Spleen (tissue), 11 donors: ENCODE measurements at regions not wholly inside any gene's neighbourhood (a gene's known extent, or its start where the extent isn't known, plus 50 kb on each side); places are given as distances from the start of the nearest gene placed in this dataset.

Experiments used
- DNase-seq: peaks from one replicate; pipeline ENCODE4 v3.0.0-alpha.2; 2020
- H3K27ac ChIP-seq, 8 donors: fragments of 200-600 bp; sonication (generic) in 7 of 8; 1 replicate in 4 of 8; 2 replicates in 4 of 8; pipeline versions ENCODE4 v1.5.0 to v1.8.0; 2016 to 2021; ENCODE audit warnings: inconsistent platforms in 4 of 8, mild to moderate bottlenecking in 4 of 8, moderate library complexity in 1 of 8
- H3K27me3 ChIP-seq, 7 donors: fragments of 200-600 bp; sonication (generic) in 6 of 7; replicated peaks in 1 of 7; 1 replicate in 4 of 7; 2 replicates in 3 of 7; pipeline versions ENCODE4 v1.5.0 to v1.8.0; 2016 to 2021; ENCODE audit warnings: inconsistent platforms in 3 of 7, mild to moderate bottlenecking in 1 of 7
- H3K36me3 ChIP-seq, 6 donors: fragments of 200-600 bp; sonication (generic) in 5 of 6; 1 replicate in 4 of 6; 2 replicates in 2 of 6; pipeline versions ENCODE4 v1.5.0 to v1.8.0; 2016 to 2021; ENCODE audit warnings: inconsistent platforms in 2 of 6
- H3K4me1 ChIP-seq, 6 donors: fragments of 200-600 bp; sonication (generic) in 5 of 6; 1 replicate in 3 of 6; 2 replicates in 3 of 6; pipeline versions ENCODE4 v1.5.0 to v1.8.0; 2016 to 2021; ENCODE audit warnings: inconsistent platforms in 3 of 6
- H3K4me3 ChIP-seq, 8 donors: fragments of 200-600 bp; sonication (generic) in 7 of 8; 1 replicate in 4 of 8; 2 replicates in 4 of 8; pipeline versions ENCODE4 v1.5.0 to v1.8.0; 2016 to 2021; ENCODE audit warnings: inconsistent platforms in 4 of 8, mild to moderate bottlenecking in 4 of 8, moderate library complexity in 2 of 8
- H3K9me3 ChIP-seq, 8 donors: fragments of 200-600 bp; sonication (generic) in 7 of 8; 1 replicate in 4 of 8; 2 replicates in 4 of 8; pipeline versions ENCODE4 v1.5.0 to v1.8.0; 2016 to 2021; ENCODE audit warnings: inconsistent platforms in 4 of 8
- CTCF ChIP-seq, 11 experiments: fragments of 200-600 bp in 7 of 11; fragments of 450-650 bp in 4 of 11; sonication (generic) in 4 of 11; IDR thresholded peaks in 8 of 11; conservative IDR thresholded peaks in 3 of 11; 1 replicate in 7 of 11; 2 replicates in 4 of 11; pipeline versions ENCODE4 v1.4.0 to v1.8.0; 2016 to 2021; ENCODE audit warnings: antibody characterized with exemption in 11 of 11, inconsistent platforms in 4 of 11, mild to moderate bottlenecking in 1 of 11
- POLR2A ChIP-seq, 3 donors: fragments of 450-650 bp; IDR thresholded peaks; one replicate each; pipeline ENCODE4 v1.5.1; 2017; ENCODE audit warnings: antibody characterized with exemption in 3 of 3, mild to moderate bottlenecking in 1 of 3
- POLR2AphosphoS5 ChIP-seq, 3 donors: sonication (generic); formaldehyde crosslinking; IDR thresholded peaks; one replicate each; pipeline ENCODE4 v1.5.1; 2017; ENCODE audit warnings: antibody characterized with exemption in 3 of 3
- WGBS, 5 donors: extraction: QIAGEN DNeasy Blood & Tissue Kit in 3 of 5; methylation state at CpG; one replicate each; pipeline versions ENCODE4 v1.1.5 to v1.1.7; 2013 to 2018; 5-methylcytosine and 5-hydroxymethylcytosine counted together
- intact Hi-C: fragments of 100-400 bp; cut with DNase I; formaldehyde crosslinking; loops from one replicate; pipeline ENCODE4 v1.15.0; 2023; ENCODE audit warnings: low total_unique reads
- donor health status: healthy with polysubstance abuse.
- donor health status: DM: no; HTN: no; CAD: no; lungs with moderate emphysema.
- donor health status: DM: no; HTN: no; CAD: no.
- donor health status: Bipolar disorder and iron deficiency.
- donor health status: healthy.
- donor health status: DM: no; HTN: no; CAD: no.
- donor health status: DM: yes; HTN: yes; CAD: no.

DNA sequence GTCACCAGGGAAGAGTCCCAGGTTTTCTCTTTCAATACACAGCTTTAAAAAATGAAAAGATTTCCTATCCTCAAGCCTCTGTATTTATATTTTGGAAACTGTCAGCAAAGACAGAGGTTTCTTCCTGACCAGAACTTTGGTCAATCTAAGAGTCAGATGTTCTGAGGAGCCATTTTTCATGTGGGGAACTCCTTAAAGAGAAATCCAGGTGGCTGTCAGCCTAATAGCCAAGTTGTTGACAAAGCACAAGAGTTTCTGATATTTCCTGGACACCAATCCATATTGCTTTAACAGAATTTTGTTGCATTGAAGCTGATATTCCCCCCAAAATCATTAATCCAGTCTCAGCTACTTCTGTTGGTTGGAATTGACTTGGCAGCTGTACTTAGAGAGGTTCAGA lies 318.6 kb upstream of the NFIA start:
- Histone ChIP-seq H3K4me3 (no peak overlapping the region), H3K9me3 (no peaks in the 10 kb centered on the region), H3K27me3 (no peaks in the 10 kb centered on the region), H3K4me1 (peaks cover 0 to 9% (median 0%) of the 10 kb centered on the region in 6 donors), H3K36me3 (no peaks in the 10 kb centered on the region), H3K27ac (no peak overlapping the region)
- TF ChIP-seq POLR2AphosphoS5 (IDR thresholded peaks at IDR 0.05) (no peak), POLR2A (IDR thresholded peaks at IDR 0.05) (no peak)
- no peak for DNase-seq
- intact Hi-C loops, result no loop called here

DNA sequence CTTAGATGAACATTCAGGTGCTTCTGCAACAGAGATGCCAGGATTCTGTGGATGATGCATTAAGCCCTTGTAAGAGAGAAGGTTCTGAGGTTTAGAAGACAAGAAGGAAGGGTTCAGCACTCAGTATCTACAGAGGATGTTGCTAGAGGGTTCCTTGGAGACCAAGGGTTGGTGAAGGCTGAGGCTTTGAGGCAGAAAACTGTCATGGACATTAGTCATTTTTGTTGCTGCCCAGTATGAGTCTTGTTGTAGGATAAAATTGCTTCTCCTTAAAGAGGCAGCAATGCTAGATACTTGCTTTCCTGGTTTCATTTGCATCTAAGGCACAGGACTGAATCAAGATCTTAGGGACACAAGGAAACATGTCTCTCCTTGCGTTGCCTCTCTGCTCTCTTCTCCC lies 319.4 kb upstream of the NFIA start:
- no peak overlapping the region for H3K27ac ChIP-seq
- peaks cover 0 to 9% (median 0%) of the 10 kb centered on the region in 6 donors for H3K4me1 ChIP-seq
- no peaks in the 10 kb centered on the region for H3K36me3 ChIP-seq
- H3K4me3 ChIP-seq, result no peak overlapping the region
- H3K9me3 ChIP-seq, result no peaks in the 10 kb centered on the region
- intact Hi-C loops, result no loop called here
- TF ChIP-seq POLR2AphosphoS5 (IDR thresholded peaks at IDR 0.05), result no peak
- no peak for TF ChIP-seq POLR2A (IDR thresholded peaks at IDR 0.05)
- DNase-seq, result no peak
- no peaks in the 10 kb centered on the region for H3K27me3 ChIP-seq
- 80 to 100% (median 95%) methylated on average over 1 of the region's 1 CpG for WGBS, 5 donors

DNA sequence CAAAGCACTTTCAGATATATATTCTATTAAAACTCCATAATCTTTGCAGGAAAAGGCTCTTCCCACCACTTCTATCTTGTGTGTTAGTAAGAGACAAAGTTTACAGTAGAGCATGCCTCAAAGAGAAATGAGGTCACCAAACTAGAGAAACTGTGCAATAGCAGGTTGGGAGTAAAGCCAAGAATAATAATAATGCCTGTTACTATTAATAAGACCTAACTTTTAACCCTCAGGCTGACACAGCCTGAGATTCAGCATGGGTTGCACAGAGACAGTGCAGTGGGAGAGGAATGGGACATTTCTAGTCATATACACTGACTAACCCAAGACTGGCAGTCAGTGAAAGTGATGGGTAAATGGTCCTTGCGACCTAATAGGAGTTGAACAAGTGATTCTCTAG lies 320.2 kb upstream of the NFIA start:
- H3K27me3 ChIP-seq, result no peaks in the 10 kb centered on the region
- no peaks in the 10 kb centered on the region for H3K36me3 ChIP-seq
- no peak overlapping the region for H3K27ac ChIP-seq
- no peak overlapping the region for H3K4me3 ChIP-seq
- 87 to 92% (median 88%) methylated on average over 1 of the region's 1 CpG for WGBS, 5 donors
- no peak for DNase-seq
- H3K9me3 ChIP-seq, result no peaks in the 10 kb centered on the region
- TF ChIP-seq POLR2AphosphoS5 (IDR thresholded peaks at IDR 0.05) (no peak), CTCF (IDR thresholded peaks at IDR 0.05 in 8 of 11, conservative IDR thresholded peaks at IDR 0.05 in 3 of 11) (no peak), POLR2A (IDR thresholded peaks at IDR 0.05) (no peak)
- intact Hi-C loops, result no loop called here
- H3K4me1 ChIP-seq, result peaks cover 0 to 9% (median 0%) of the 10 kb centered on the region in 6 donors

- H3K27me3 ChIP-seq, result no peaks in the 10 kb centered on the region
- H3K9me3 ChIP-seq, result no peaks in the 10 kb centered on the region
- no peak for DNase-seq
- 54 to 77% (median 66%) methylated on average over 3 of the region's 3 CpGs for WGBS, 5 donors
- H3K4me3 ChIP-seq, result no peak overlapping the region
- intact Hi-C loops, result no loop called here
- TF ChIP-seq POLR2A (IDR thresholded peaks at IDR 0.05) (no peak), POLR2AphosphoS5 (IDR thresholded peaks at IDR 0.05) (no peak), CTCF (IDR thresholded peaks at IDR 0.05 in 8 of 11, conservative IDR thresholded peaks at IDR 0.05 in 3 of 11) (no peak)
- no peak overlapping the region for H3K27ac ChIP-seq
- H3K4me1 ChIP-seq, result peaks cover 0 to 4% (median 0%) of the 10 kb centered on the region in 6 donors
- no peaks in the 10 kb centered on the region for H3K36me3 ChIP-seq
These were observed 323.1 kb upstream of the NFIA start for GRCh38 chr1:60759291-60759690.

- Histone ChIP-seq H3K9me3 (no peaks in the 10 kb centered on the region), H3K4me1 (peaks cover 0 to 4% (median 0%) of the 10 kb centered on the region in 6 donors), H3K27ac (no peak overlapping the region), H3K36me3 (no peaks in the 10 kb centered on the region), H3K4me3 (no peak overlapping the region), H3K27me3 (no peaks in the 10 kb centered on the region)
- intact Hi-C loops, result no loop called here
- no peak for DNase-seq
- 74 to 91% (median 79%) methylated on average over 3 of the region's 3 CpGs for WGBS, 5 donors
- TF ChIP-seq CTCF (IDR thresholded peaks at IDR 0.05 in 8 of 11, conservative IDR thresholded peaks at IDR 0.05 in 3 of 11) (no peak), POLR2AphosphoS5 (IDR thresholded peaks at IDR 0.05) (no peak), POLR2A (IDR thresholded peaks at IDR 0.05) (no peak)
These were observed 324.9 kb upstream of the NFIA start for GRCh38 chr1:60757485-60757884.
